Stimulated activated CD8-positive, alpha-beta memory T cell treated with anti-CD3 and anti-CD28 coated beads, Interleukin-4, amount 100 ng/mL, for 4 hours (primary cell): ENCODE measurements at regions not wholly inside any gene's neighbourhood (a gene's known extent, or its start where the extent isn't known, plus 50 kb on each side); places are given as distances from the start of the nearest gene placed in this dataset.

Source experiments
- DNase-seq, 2 donors: peaks; one replicate each; pipeline ENCODE4 v3.0.0-alpha.2; 2020; ENCODE audit warnings: low read depth in 2 of 2, low spot score in 1 of 2

DNA sequence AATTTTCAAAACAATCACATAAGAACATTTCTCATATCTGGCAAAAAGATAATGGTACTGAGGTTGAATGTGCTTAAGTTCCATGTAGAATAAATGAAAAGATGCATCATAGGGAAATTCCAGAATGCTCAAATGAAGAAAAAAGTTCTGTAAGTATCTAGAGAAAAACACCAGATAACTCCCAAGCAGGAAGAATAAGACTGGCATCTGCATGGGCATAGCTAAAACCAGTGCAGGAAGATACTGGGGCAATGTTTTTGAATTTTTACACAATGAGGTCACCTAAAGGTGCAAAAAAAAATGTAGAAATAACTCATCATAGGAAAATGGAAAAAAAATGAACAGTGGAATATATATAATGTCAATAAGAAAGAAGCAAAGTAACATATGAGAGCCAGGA is 275.2 kb downstream of the BAMBI start:
- no peak for DNase-seq

DNA sequence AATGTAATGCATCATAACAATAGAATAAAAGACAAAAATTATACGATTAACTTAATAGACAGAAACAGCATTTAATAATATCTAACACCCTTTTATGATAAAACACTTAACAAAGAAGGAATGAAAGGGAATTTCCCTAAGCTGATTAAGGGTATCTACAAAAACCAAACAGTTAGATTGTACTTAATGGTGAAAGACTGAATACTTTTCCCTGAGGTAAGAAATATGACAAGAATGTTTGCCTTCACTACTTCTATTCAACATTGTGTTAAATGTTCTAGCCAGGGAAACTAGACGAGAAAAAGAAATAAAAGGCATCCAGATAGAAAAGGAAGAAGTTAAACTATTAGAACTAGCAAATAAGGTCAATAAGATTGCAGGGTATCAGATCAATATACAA is 276.9 kb downstream of the BAMBI start:
- DNase-seq: no peak

DNA sequence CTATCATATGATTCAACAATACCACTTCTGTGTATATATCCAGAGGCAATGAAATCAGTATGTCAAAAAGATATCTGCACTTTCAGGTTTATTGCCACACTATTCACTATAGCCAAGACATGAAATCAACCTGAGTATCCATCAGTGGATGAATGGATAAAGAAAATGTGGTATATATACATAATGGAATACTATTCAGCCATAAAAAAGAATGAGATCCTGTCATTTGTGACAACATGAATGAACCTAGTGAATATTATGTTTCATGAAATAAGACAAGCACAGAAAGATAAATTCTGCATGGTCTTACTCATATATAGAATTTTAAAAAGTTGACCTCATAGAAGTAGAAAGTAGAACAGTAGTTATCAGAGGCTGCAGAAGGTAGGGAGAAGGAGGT is 281.1 kb downstream of the BAMBI start:
- DNase-seq: no peak

DNA sequence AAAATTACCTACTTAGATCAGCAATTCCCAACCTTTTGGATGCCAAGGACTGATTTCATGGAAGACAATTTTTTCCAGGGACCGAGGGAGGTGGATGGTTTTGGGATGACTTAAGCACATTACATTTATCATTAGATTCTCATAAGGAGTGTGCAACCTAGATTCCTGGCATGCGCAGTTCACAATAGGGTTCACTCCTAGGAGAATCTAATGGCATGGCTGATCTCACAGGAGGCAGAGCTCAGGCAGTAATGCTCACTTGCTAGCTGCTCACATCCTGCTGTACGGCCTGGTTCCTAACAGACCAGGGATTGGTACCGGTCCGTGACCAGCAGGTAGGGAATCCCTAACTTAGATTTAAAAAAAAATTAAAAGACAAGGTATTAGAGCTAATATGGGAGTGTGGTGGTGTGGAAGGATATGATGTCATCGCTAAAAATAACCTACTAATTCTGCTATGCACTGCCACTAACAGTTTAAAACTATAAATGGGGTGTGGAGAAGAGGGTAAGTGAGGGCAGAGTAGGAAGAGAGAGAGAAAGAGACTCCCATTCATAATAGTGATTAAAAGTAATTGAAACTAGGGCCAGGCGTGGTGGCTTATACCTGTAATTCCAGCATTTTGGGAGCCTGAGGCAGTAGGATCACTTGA is 282.7 kb downstream of the BAMBI start:
- no peak for DNase-seq

DNA sequence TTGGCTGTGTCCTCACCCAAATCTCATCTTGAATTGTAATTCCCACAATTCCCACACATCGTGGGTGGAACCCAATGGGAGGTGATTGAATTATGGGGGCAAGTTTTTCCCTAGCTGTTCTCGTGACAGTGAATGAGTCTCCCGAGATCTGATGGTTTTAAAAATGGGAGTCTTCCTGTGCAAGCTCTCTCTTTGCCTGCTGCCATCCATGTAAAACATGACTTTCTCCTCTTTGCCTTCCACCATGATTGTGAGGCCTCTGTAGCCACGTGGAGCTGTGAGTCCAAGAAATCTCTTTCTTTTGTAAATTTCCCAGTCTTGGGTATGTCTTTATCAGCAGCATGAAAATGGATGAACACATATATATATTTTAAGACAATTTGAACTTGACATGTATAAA is 285.4 kb downstream of the BAMBI start:
- DNase-seq: no peak

DNA sequence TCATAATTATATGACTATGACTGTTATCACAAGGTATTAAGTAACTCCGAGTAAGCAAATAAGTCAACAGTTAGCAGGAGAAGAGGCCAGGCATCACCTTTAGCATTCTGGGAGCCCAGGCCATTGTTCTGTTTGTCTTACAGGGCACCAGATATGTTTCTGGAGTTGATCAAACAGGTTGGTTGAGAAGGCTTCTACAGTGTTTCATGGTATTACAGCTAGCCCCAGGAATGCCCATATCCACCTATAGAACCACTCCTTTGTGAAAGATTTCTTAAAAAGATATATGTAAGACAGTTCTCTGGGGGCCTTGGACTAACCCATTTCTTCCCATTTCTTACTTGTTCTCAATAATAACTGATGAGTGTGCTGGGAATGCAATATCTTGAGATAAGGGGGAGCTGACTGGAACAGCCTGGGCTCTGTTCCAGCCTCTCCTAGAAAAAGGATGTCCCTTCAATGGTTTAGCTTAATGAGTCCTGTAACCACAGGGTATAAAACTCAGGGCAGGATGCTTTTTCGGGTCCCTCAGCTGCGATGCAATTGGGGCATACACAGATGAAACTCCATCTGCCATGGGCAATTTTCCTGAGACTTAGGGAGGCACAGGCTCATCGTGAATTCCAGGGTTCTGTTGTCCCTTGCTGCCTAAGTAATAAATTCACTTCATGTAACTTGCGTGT is 286.4 kb downstream of the BAMBI start:
- no peak for DNase-seq

DNA sequence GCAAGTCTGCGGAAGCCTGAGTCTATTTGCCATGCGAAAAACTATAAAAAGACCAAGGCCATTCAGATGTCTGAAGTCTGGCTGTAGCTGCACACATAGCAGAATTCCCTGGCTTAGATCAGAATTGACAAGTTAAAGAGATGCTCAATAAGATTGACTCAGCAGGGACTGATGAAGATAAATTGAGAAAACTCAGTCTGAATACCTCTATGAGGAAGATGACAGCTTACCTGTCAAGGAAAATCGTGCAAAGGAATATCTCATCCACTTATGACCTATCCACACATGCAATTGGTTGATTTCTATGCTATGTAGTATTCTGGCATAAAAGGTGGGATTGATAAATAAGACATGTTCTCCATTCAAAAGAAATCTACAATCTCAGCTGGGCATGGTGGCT is 288.6 kb downstream of the BAMBI start:
- no peak for DNase-seq

DNA sequence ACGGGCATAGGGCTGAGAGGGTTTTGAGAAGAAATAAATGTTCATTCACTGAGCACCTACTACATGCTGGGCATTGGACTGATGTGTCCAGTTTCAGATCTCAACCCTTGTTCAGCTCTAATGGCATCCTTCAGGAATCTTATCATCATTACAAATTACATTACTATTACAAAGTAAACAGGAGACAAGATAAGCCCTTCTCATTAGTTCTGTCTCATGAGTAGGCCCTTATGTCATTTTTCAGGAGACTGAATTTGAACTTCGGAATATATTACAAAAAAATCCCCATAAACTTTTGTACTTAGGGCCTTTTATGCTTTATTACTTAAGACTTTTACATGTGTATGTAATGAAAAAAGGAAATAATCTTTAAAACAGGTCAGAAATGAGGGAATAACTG is 289.7 kb downstream of the BAMBI start:
- DNase-seq: no peak

DNA sequence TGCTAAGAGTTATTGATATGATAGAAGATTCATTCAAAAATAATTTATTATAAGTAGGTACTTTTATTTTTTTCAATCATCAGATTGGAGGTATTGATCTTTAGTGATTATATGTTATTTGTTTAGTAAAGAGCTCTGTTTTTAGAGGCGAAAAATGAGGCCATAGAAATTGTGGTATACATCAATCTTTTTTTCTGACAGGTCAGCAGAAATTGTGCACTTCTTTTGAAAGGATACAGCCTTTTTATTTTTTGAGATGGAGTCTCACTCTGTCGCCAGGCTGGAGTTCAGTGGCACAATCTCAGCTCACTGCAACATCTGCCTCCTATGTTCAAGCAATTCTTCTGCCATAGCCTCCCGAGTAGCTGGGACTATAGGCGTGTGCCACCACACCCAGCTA is 292.1 kb downstream of the BAMBI start:
- no peak for DNase-seq

DNA sequence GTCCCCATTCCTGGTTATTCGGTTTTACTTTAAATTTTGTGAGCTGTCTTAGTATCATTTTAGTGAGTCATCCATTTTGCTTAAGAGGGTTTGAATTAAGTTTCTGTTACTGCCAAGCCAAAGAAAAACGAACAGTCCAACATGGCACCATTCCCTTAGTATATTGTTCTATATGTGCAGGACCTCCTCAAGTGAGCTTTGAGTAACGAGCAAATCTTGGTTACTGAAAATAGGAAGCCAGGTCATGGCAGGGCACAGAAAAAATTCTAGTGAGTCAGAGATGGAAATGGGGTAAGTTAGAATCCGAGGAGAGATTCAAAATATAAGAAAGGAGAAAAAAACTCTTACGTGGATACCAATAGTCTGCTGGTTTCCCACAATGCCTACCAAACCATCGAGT is 292.9 kb downstream of the BAMBI start:
- no peak for DNase-seq

DNA sequence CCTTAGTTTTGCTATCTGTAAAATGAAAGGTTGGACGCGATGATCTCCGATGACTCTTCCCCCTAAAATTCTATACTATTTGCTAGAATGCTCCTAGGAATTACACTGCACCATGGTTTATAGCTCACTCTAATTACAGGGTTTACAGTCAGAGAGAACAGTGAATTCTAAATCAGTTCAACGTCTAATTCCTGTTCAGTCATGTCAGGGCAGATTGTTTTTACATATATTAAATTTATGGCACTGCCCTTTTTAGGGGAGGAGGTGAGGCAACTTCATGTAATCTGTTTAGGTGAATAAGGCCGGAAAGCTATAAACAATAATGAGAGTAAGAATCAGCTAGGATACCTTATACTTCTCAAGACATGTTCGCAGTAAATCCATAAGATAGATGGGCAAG is 293.9 kb downstream of the BAMBI start:
- DNase-seq: no peak

DNA sequence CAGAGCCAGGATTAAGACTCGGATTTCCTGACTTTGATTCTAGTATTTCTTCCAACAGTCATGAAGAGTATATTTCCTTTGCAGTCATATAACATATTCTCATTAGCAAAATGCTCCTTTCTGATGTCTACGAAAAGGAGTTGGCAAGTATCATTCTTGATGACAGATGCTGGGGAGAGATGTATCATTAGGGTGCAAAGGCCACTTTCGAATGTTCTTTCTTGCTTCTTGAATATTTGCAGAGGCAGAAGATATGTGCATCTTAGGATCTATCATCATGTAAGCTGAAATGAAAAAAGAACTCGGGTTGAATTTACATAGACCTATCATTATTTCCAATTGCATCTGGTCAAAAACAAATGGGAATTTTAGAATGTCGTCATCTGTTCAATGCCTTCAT is 294.4 kb downstream of the BAMBI start:
- DNase-seq: no peak

DNA sequence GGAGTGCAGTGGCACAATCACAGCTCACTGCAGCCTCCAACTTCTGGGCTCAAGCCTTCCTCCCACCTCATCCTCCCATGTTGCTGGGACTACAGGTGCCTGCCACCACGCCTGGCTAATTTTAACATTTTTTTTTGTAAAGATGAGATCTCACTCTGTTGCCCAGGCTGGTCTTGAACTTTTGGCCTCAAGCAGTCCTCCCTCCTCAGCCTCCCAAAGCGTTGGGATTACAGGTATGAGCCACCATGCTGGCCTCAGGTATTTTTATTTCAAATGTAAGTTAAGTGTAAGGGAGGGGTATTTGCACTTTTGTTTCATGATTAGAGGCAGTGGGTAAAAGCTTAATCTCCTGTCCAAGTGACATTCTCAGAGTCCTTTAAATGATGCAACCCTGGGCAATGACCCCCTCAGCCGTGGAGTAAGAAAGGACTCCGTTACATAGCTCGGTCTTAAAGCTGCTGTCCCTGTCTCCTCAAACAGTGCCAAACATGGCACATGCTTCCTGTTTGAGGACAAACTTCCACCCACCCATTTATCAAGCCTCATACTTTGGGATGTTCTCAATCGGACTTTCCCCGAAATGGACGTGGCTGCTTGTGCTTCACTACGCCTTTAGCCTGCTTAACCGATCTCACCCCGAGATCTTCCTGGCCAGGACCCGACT is 296.1 kb downstream of the BAMBI start:
- DNase-seq: no peak

DNA sequence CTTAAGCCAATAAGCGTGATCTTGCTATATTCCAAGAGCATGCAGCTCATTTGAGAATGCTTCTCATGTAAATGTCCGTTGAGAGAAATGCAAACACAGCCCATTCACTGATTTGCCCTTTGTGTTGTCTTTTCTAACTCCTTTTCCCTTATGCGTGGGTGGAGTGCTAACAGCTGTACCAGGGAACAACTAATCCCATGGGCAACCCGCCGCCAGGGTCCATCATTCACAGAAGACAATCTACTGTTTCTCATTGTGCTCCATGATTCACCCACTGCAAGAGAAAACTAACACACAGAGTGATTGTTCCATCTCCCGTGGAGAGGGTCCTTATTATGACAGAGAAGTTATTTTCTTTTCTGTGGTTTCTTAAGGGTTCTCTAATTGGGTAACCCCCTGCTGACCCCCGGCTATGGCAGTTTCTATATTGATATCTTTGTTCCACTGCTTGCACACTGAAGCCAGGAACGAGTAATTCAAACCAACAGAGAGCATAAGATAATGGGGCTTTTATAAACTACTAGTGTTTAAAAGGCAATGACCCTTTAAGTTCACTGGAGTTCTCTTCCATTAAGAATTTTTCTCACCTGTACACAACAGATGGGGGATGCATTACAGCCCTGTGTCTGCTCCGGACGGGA is 298.7 kb downstream of the BAMBI start:
- no peak for DNase-seq

DNA sequence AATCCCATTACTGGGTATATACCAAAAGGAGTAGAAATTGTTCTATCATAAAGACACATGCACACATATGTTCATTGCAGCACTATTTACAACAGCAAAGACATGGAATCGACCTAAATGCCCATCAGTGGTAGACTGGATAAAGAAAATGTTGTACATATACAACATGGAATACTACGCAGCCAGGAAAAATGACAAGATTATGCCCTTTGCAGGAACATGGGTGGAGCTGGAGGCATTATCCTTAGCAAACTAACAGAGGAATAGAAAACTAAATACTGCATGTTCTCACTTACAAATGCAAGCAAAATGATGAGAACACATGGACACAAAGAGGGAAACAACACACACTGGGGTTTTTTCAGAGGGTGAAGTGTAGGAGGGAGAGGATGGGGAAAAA is 300.2 kb downstream of the BAMBI start:
- DNase-seq: no peak

DNA sequence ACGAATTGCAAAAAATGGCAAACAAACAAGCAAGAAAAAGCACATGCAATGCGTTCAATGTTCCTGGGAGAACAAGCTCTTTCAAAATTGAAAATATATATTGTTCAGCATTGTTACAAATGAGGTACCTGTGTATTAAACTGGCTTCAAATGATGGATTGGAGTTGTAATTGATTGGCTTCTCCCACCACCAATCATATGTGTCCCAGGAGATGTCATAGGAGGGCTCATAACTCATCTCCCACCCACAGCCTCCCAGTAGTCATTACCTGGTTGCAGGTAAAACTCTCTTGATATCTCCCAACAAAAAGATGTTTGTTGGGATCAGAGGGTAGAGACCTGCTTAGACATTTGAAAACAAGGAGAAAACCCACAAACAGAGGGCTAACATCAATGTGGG is 302.9 kb downstream of the BAMBI start:
- DNase-seq: no peak

DNA sequence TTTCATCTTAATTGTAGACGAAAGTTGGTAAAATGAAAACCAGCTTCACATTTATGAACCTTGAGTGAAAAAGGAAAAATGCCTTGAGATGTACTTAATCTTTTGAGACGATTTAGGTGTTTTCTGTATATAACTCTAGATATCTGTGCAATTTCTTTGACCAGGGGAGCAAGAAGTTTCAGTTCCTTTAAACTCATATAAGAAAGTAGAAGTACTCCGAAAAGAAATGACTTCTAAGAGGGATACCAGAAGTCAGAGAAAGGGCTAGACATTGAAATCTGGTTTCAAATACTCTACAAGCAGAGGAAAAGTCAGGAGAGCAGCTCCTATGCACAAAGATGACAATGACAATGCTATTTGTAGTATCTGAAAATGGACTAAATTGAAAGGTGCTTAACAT is 303.7 kb downstream of the BAMBI start:
- no peak for DNase-seq

DNA sequence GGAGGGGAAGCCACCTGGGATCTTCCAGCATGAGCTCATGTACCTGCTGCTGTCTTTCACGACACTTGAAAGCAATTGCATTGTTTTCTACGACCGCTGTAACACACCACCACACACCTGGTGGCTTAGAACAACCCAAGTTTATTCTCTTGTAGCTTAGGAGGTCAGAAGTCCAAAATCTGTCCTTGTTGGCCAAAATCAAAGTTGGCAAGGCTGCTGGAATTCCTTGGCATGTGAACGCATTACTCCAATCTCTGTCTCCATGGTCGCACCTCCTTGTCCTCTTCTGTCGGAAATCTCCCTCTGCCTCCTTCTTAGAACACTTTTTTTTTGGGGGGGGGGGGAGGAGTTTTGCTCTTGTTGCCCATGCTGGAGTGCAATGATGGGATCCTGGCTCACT is 305.7 kb downstream of the BAMBI start:
- DNase-seq: no peak

DNA sequence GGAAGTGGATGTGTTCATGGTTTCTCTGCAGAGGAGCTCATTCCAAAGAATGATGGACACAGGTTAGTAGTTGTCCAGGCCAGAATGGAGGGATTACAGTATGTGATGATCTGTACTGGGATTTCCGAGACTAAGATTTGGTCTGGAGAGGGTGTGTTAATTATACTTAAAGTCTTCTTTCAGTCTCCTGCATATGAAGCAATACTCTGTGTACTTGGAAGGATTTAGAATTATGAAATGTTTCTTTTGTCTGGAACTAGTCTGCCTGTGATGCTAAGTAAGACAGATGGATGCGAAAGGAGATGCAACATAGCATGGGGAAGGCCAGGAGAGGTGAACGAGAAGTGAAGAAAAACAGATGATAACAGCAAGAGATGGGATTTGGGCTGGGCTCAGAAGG is 305.1 kb upstream of the LYZL1 start:
- no peak for DNase-seq

DNA sequence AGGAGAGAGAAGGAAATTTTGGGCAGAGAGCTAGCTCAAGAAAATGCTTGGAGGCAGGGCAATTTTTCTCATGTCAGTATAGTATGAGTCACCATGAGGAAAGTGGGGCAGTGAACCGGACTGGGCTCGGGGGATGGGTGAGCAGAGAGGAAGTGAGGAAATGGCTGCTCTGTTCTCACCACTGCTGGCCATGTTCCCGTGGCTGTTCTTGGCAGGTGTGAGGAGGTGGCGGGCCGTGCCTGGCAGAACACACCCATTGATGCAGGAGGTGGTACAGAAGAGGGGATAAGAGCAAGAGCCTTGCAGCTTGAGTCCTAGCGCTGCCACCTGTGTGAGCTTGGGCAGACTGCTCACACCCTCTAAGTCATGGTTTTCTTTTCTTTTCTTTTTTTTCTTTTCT is 304.4 kb upstream of the LYZL1 start:
- no peak for DNase-seq

DNA sequence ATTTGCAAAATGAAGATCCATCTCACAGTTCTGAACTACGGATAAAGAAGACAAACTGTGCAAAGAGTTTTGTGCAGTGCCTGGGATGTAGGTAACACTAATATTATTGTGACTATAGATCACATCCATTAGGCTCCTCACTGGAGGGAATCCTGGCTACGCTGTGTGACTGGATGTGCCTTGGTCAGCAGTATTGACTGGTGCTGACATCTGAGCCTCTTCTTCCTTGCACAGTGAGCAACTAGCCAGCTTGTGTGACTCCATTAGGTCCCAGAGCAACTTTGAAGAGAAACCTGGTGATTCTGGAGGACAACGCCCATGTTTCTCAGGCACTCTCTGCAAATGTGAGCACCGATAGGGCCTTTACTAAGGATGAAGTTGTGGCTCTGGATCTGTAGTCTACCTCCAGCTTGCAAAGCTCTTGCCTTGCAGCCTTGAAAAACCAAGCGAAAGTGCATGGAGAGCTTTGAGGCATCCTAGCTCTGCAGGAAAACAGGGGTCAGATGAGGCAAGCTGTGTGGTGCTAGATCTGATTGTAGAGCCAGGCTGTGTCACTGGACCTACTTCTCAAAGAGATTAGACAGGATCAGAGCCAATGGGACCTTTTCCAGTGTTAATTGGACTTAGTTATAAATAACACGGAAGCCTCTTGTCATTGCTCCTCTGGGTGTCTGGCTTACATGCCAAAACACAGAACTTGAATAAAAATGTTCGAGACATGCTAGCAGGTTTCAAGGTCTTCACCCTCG is 303.6 kb upstream of the LYZL1 start:
- DNase-seq: no peak
